Keratinocyte (primary cell): ENCODE measurements at regions not wholly inside any gene's neighbourhood (a gene's known extent, or its start where the extent isn't known, plus 50 kb on each side); places are given as distances from the start of the nearest gene placed in this dataset.

ENCODE experiments used
- DNase-seq: peaks from one replicate; pipeline ENCODE4 v3.0.0-alpha.2; 2011; ENCODE audit warnings: low read depth, missing footprints, low spot score
- FAIRE-seq: peaks from 2 replicates; lab custom pipeline; 2011; peaks lifted over from hg19 to GRCh38; lab: Jason Lieb, UNC
- H2AFZ ChIP-seq: 2 replicates; pipeline ENCODE4 v1.6.0; 2012; ENCODE audit warnings: low read length, control low read depth, inconsistent platforms; ENCODE audit not compliant: control insufficient read depth
- H3K27ac ChIP-seq: 2 replicates; pipeline ENCODE4 v1.5.1; 2011; ENCODE audit warnings: low read length; ENCODE audit not compliant: control insufficient read depth, insufficient read depth
- H3K27me3 ChIP-seq: 3 replicates; pipeline ENCODE4 v1.6.0; 2011; ENCODE audit warnings: low read length; ENCODE audit not compliant: control insufficient read depth, insufficient read depth; ENCODE audit errors: extremely low read depth
- H3K36me3 ChIP-seq, 2 experiments: 2 replicates in 1 of 2; 3 replicates in 1 of 2; pipeline ENCODE4 v1.5.1; 2011; ENCODE audit warnings: low read length in 2 of 2, mild to moderate bottlenecking in 1 of 2; ENCODE audit not compliant: control insufficient read depth in 2 of 2, insufficient read depth in 2 of 2; ENCODE audit errors: extremely low read depth in 1 of 2
- H3K4me1 ChIP-seq: 3 replicates; pipeline ENCODE4 v1.5.1; 2011; ENCODE audit warnings: low read length; ENCODE audit not compliant: control insufficient read depth, insufficient read depth; ENCODE audit errors: extremely low read depth
- H3K4me2 ChIP-seq: 3 replicates; pipeline ENCODE4 v1.6.0; 2011; ENCODE audit warnings: low read depth, low read length; ENCODE audit not compliant: control insufficient read depth, insufficient read depth; ENCODE audit errors: extremely low read depth
- H3K4me3 ChIP-seq, 3 experiments: fragments of 200-600 bp in 1 of 3; sonication (generic) in 1 of 3; 2 replicates in 2 of 3; 3 replicates in 1 of 3; pipeline ENCODE4 v1.5.1; 2011 to 2016; ENCODE audit warnings: low read length in 3 of 3, mild to moderate bottlenecking in 3 of 3, control low read depth in 2 of 3, inconsistent platforms in 1 of 3, low read depth in 1 of 3, mixed read lengths in 1 of 3, mixed run types in 1 of 3, moderate library complexity in 1 of 3; ENCODE audit not compliant: control insufficient read depth in 2 of 3, insufficient read depth in 2 of 3; ENCODE audit errors: extremely low read depth in 1 of 3
- H3K79me2 ChIP-seq: 2 replicates; pipeline ENCODE4 v1.6.0; 2012; ENCODE audit warnings: low read length; ENCODE audit not compliant: control insufficient read depth, insufficient read depth
- H3K9ac ChIP-seq: 3 replicates; pipeline ENCODE4 v1.6.0; 2011; ENCODE audit warnings: low read length; ENCODE audit not compliant: control insufficient read depth, insufficient read depth; ENCODE audit errors: extremely low read depth
- H3K9me1 ChIP-seq: 3 replicates; pipeline ENCODE4 v1.6.0; 2011; ENCODE audit warnings: low read length; ENCODE audit not compliant: control insufficient read depth, insufficient read depth; ENCODE audit errors: extremely low read depth
- H3K9me3 ChIP-seq: 2 replicates; pipeline ENCODE4 v1.5.1; 2012; ENCODE audit warnings: low read depth, low read length; ENCODE audit not compliant: control insufficient read depth
- H4K20me1 ChIP-seq: 3 replicates; pipeline ENCODE4 v1.6.0; 2011; ENCODE audit warnings: low read length; ENCODE audit not compliant: control insufficient read depth, insufficient read depth; ENCODE audit errors: extremely low read depth
- EZH2 ChIP-seq: IDR thresholded peaks from one replicate; pipeline ENCODE4 v1.6.1; 2012; ENCODE audit warnings: inconsistent platforms, mild to moderate bottlenecking, low read length, moderate library complexity
- dilution Hi-C: fragments of 300-500 bp; cut with MboI; formaldehyde crosslinking; loops from one replicate; pipeline ENCODE4 v1.7.0; 2020; ENCODE audit warnings: low sequenced_read_pairs; ENCODE audit not compliant: extremely low pct_ligation_motif_present
- TF ChIP-seq, protein P1 (sequence below), 3 experiments: IDR thresholded peaks in 1 of 3; conservative IDR thresholded peaks in 1 of 3; optimal IDR thresholded peaks in 1 of 3; 2 replicates in 2 of 3; 3 replicates in 1 of 3; pipeline versions ENCODE3 to v1.5.1; 2011; ENCODE audit warnings: low read length in 3 of 3, mild to moderate bottlenecking in 3 of 3, moderate library complexity in 2 of 3, control low read depth in 1 of 3, inconsistent platforms in 1 of 3; ENCODE audit not compliant: insufficient read depth in 2 of 3; ENCODE audit errors: extremely low read depth in 1 of 3

DNA sequence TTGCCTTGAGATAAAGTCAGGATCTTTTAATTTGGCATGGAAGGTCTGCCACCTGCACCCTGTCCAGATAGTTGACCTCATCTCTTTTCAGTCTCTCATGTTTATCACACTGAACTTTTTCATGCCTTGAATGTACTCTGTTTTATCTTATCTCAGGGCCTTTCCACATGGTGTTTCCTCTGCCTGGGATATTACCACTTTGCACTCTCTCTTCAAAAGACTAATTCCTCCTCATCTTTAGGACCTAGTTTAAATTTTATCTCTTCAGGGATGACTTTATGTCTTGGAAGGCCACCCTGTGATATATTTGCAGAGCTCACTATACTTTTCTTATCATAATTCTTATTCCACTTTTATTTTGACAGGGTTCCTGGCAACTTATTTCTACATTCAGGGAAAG is 150.0 kb downstream of the DNAJB9 start:
- no peak overlapping the region for H2AFZ ChIP-seq
- TF ChIP-seq, protein P1, sequence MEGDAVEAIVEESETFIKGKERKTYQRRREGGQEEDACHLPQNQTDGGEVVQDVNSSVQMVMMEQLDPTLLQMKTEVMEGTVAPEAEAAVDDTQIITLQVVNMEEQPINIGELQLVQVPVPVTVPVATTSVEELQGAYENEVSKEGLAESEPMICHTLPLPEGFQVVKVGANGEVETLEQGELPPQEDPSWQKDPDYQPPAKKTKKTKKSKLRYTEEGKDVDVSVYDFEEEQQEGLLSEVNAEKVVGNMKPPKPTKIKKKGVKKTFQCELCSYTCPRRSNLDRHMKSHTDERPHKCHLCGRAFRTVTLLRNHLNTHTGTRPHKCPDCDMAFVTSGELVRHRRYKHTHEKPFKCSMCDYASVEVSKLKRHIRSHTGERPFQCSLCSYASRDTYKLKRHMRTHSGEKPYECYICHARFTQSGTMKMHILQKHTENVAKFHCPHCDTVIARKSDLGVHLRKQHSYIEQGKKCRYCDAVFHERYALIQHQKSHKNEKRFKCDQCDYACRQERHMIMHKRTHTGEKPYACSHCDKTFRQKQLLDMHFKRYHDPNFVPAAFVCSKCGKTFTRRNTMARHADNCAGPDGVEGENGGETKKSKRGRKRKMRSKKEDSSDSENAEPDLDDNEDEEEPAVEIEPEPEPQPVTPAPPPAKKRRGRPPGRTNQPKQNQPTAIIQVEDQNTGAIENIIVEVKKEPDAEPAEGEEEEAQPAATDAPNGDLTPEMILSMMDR (optimal IDR thresholded peaks at IDR 0.05 in 1 of 3, IDR thresholded peaks at IDR 0.05 in 1 of 3, conservative IDR thresholded peaks at IDR 0.05 in 1 of 3; ENCODE audit: extremely low read depth in 1 of 3, insufficient read depth in 2 of 3, low read length in 3 of 3) = no peak
- TF ChIP-seq EZH2 = no peak
- dilution Hi-C loops = no loop called here
- H3K36me3 ChIP-seq = no peaks in the 10 kb centered on the region
- no peaks in the 10 kb centered on the region for H3K27me3 ChIP-seq
- H3K4me2 ChIP-seq = no peak overlapping the region
- no peaks in the 10 kb centered on the region for H3K79me2 ChIP-seq
- H3K9me3 ChIP-seq = no peaks in the 10 kb centered on the region
- no peak overlapping the region for H3K9ac ChIP-seq
- H4K20me1 ChIP-seq = no peaks in the 10 kb centered on the region
- no peak for FAIRE-seq
- H3K4me3 ChIP-seq = no peak overlapping the region
- no peak for DNase-seq
- H3K4me1 ChIP-seq = no peaks in the 10 kb centered on the region
- H3K9me1 ChIP-seq = no peaks in the 10 kb centered on the region
- H3K27ac ChIP-seq = no peak overlapping the region

GRCh38 chr7:108722561-108722960 is 152.9 kb downstream of the DNAJB9 start:
- no peak for TF ChIP-seq EZH2
- TF ChIP-seq, protein P1 (optimal IDR thresholded peaks at IDR 0.05 in 1 of 3, IDR thresholded peaks at IDR 0.05 in 1 of 3, conservative IDR thresholded peaks at IDR 0.05 in 1 of 3; ENCODE audit: extremely low read depth in 1 of 3, insufficient read depth in 2 of 3, low read length in 3 of 3) = no peak
- Histone ChIP-seq H3K4me1 (no peaks in the 10 kb centered on the region), H3K9ac (no peak overlapping the region), H3K27ac (no peak overlapping the region), H2AFZ (no peak overlapping the region), H3K27me3 (no peaks in the 10 kb centered on the region), H3K4me2 (no peak overlapping the region), H3K36me3 (no peaks in the 10 kb centered on the region), H3K79me2 (no peaks in the 10 kb centered on the region), H4K20me1 (no peaks in the 10 kb centered on the region), H3K9me3 (no peaks in the 10 kb centered on the region), H3K4me3 (no peak overlapping the region), H3K9me1 (no peaks in the 10 kb centered on the region)
- DNase-seq = no peak
- no peak for FAIRE-seq
- dilution Hi-C loops = no loop called here
